ENCODE measurements at regions not wholly inside any gene's neighbourhood (a gene's known extent, or its start where the extent isn't known, plus 50 kb on each side); places are given as distances from the start of the nearest gene placed in this dataset.

GRCh38 chr2:128716299-128716721 lies 397.6 kb upstream of the HS6ST1 start:
- no peak for FAIRE-seq

GRCh38 chr2:128717758-128718710 lies 399.4 kb upstream of the HS6ST1 start:
- Histone ChIP-seq H3K36me3 (ENCODE audit: control insufficient read depth in 2 of 2, extremely low read depth in 1 of 2, insufficient read depth in 2 of 2, low read length in 2 of 2) (no peaks in the 10 kb centered on the region), H3K4me3 (ENCODE audit: control insufficient read depth in 2 of 3, extremely low read depth in 1 of 3, insufficient read depth in 2 of 3, low read depth in 1 of 3, low read length in 3 of 3) (no peak overlapping the region), H3K9me3 (ENCODE audit: control insufficient read depth, low read depth, low read length) (no peaks in the 10 kb centered on the region), H3K4me1 (ENCODE audit: control insufficient read depth, extremely low read depth, insufficient read depth, low read length) (no peaks in the 10 kb centered on the region), H3K27ac (ENCODE audit: control insufficient read depth, insufficient read depth, low read length) (no peak overlapping the region), H3K27me3 (ENCODE audit: control insufficient read depth, extremely low read depth, insufficient read depth, low read length) (no peaks in the 10 kb centered on the region), H3K79me2 (ENCODE audit: control insufficient read depth, insufficient read depth, low read length) (no peaks in the 10 kb centered on the region), H2AFZ (ENCODE audit: control insufficient read depth, low read length) (no peak overlapping the region), H3K9ac (ENCODE audit: control insufficient read depth, extremely low read depth, insufficient read depth, low read length) (no peak overlapping the region), H3K4me2 (ENCODE audit: control insufficient read depth, extremely low read depth, insufficient read depth, low read depth, low read length) (no peak overlapping the region), H4K20me1 (ENCODE audit: control insufficient read depth, extremely low read depth, insufficient read depth, low read length) (no peaks in the 10 kb centered on the region), H3K9me1 (ENCODE audit: control insufficient read depth, extremely low read depth, insufficient read depth, low read length) (no peaks in the 10 kb centered on the region)
- dilution Hi-C loops (cut with MboI; ENCODE audit: extremely low pct_ligation_motif_present, low sequenced_read_pairs): no loop called here
- TF ChIP-seq EZH2 (IDR thresholded peaks at IDR 0.05; ENCODE audit: low read length): no peak
- TF ChIP-seq CTCF (optimal IDR thresholded peaks at IDR 0.05 in 1 of 3, IDR thresholded peaks at IDR 0.05 in 1 of 3, conservative IDR thresholded peaks at IDR 0.05 in 1 of 3; ENCODE audit: extremely low read depth in 1 of 3, insufficient read depth in 2 of 3, low read length in 3 of 3): no peak
- FAIRE-seq (no peak), DNase-seq (ENCODE audit: low read depth, low spot score) (no peak)

More at GRCh38 chr2:128716299-128716721, 397.6 kb upstream of the HS6ST1 start:
- no peak for DNase-seq (ENCODE audit: low read depth, low spot score)
- no peak for TF ChIP-seq EZH2 (IDR thresholded peaks at IDR 0.05; ENCODE audit: low read length)
- TF ChIP-seq CTCF (optimal IDR thresholded peaks at IDR 0.05 in 1 of 3, IDR thresholded peaks at IDR 0.05 in 1 of 3, conservative IDR thresholded peaks at IDR 0.05 in 1 of 3; ENCODE audit: extremely low read depth in 1 of 3, insufficient read depth in 2 of 3, low read length in 3 of 3): no peak
- Histone ChIP-seq H3K4me1 (ENCODE audit: control insufficient read depth, extremely low read depth, insufficient read depth, low read length) (no peaks in the 10 kb centered on the region), H3K36me3 (ENCODE audit: control insufficient read depth in 2 of 2, extremely low read depth in 1 of 2, insufficient read depth in 2 of 2, low read length in 2 of 2) (no peaks in the 10 kb centered on the region), H3K27ac (ENCODE audit: control insufficient read depth, insufficient read depth, low read length) (no peak overlapping the region), H3K4me3 (ENCODE audit: control insufficient read depth in 2 of 3, extremely low read depth in 1 of 3, insufficient read depth in 2 of 3, low read depth in 1 of 3, low read length in 3 of 3) (no peak overlapping the region), H3K9me1 (ENCODE audit: control insufficient read depth, extremely low read depth, insufficient read depth, low read length) (no peaks in the 10 kb centered on the region), H3K9ac (ENCODE audit: control insufficient read depth, extremely low read depth, insufficient read depth, low read length) (no peak overlapping the region), H3K4me2 (ENCODE audit: control insufficient read depth, extremely low read depth, insufficient read depth, low read depth, low read length) (no peak overlapping the region), H3K9me3 (ENCODE audit: control insufficient read depth, low read depth, low read length) (no peaks in the 10 kb centered on the region), H3K27me3 (ENCODE audit: control insufficient read depth, extremely low read depth, insufficient read depth, low read length) (no peaks in the 10 kb centered on the region), H2AFZ (ENCODE audit: control insufficient read depth, low read length) (no peak overlapping the region), H4K20me1 (ENCODE audit: control insufficient read depth, extremely low read depth, insufficient read depth, low read length) (no peaks in the 10 kb centered on the region), H3K79me2 (ENCODE audit: control insufficient read depth, insufficient read depth, low read length) (no peaks in the 10 kb centered on the region)
- dilution Hi-C loops (cut with MboI; ENCODE audit: extremely low pct_ligation_motif_present, low sequenced_read_pairs): no loop called here
